ENCODE measurements at regions not wholly inside any gene's neighbourhood (a gene's known extent, or its start where the extent isn't known, plus 50 kb on each side); places are given as distances from the start of the nearest gene placed in this dataset.

DNA sequence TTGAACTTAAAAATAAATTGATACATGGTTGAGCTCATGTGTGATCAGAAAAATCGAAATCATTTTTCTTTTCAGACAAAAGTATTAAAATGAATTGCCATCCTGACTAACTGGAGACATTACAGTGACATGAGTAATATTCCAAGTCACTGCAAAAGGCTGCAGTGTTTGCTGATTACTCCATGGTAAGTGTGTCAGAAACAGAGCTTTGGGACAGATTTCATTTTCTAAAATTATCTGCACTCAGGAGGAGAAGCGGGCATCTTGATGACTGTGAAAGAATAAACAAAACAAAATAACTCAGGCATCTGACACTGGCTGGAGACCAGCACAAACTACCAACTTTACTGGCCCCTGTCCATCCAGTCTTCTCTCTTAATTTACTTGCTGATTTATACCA, 312.3 kb upstream of the PIK3C3 start:
- TF ChIP-seq, protein P1, sequence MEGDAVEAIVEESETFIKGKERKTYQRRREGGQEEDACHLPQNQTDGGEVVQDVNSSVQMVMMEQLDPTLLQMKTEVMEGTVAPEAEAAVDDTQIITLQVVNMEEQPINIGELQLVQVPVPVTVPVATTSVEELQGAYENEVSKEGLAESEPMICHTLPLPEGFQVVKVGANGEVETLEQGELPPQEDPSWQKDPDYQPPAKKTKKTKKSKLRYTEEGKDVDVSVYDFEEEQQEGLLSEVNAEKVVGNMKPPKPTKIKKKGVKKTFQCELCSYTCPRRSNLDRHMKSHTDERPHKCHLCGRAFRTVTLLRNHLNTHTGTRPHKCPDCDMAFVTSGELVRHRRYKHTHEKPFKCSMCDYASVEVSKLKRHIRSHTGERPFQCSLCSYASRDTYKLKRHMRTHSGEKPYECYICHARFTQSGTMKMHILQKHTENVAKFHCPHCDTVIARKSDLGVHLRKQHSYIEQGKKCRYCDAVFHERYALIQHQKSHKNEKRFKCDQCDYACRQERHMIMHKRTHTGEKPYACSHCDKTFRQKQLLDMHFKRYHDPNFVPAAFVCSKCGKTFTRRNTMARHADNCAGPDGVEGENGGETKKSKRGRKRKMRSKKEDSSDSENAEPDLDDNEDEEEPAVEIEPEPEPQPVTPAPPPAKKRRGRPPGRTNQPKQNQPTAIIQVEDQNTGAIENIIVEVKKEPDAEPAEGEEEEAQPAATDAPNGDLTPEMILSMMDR (IDR thresholded peaks at IDR 0.05) = no peak
- TF ChIP-seq POLR2AphosphoS5 (IDR thresholded peaks at IDR 0.05) = no peak
